ENCODE measurements at regions not wholly inside any gene's neighbourhood (a gene's known extent, or its start where the extent isn't known, plus 50 kb on each side); places are given as distances from the start of the nearest gene placed in this dataset.
"Not testable (repeated sequence)": the region's sequence is repeated elsewhere in the genome, so short reads cannot be mapped to it uniquely, and the experiment has no call there.

DNA sequence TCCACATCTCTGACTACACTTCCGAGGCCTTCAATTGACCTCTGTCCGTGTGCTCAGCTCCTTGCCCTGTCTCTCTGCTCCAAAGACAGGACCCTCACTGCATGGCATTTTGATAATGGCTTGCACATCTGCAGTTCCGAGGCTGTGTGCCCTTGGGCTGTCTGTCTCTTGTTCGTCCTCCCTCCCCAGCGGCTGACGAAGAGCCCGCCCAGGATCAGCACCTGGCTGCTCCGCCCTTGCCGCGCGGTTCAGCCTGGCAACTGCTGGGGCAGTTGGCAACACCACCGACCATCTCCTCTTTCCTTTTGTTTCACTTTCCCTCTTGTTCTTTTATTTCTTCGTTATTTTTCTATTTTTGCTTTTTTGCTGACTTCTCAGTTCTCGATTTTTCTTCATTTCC is 270.4 kb downstream of the TEX29 start:
- no peak overlapping the region for H3K4me3 ChIP-seq

DNA sequence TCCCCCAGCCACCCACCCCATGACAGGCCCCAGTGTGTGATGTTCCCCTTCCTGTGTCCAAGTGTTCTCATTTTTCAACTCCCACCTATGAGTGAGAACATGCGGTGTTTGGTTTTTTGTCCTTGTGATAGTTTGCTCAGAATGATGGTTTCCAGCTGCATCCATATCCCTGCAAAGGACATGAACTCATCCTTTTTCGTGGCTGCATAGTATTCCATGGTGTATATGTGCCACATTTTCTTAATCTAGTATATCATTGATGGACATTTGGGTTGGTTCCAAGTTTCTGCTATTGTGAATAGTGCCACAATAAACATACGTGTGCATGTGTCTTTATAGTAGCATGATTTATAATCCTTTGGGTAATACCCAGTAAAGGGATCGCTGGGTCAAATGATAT is 273.0 kb downstream of the TEX29 start:
- H3K4me1 ChIP-seq (ENCODE audit: low read depth); H3K27ac ChIP-seq; H3K9me3 ChIP-seq (ENCODE audit: low read depth); H3K36me3 ChIP-seq; H3K4me3 ChIP-seq; DNase-seq (ENCODE audit: low read depth in 1 of 2, low spot score in 1 of 2); H3K27me3 ChIP-seq: not testable (repeated sequence)

More for the DNA sequence above, 270.4 kb downstream of the TEX29 start:
- H3K27me3 ChIP-seq: no peaks in the 10 kb centered on the region
- TF ChIP-seq, protein P1, sequence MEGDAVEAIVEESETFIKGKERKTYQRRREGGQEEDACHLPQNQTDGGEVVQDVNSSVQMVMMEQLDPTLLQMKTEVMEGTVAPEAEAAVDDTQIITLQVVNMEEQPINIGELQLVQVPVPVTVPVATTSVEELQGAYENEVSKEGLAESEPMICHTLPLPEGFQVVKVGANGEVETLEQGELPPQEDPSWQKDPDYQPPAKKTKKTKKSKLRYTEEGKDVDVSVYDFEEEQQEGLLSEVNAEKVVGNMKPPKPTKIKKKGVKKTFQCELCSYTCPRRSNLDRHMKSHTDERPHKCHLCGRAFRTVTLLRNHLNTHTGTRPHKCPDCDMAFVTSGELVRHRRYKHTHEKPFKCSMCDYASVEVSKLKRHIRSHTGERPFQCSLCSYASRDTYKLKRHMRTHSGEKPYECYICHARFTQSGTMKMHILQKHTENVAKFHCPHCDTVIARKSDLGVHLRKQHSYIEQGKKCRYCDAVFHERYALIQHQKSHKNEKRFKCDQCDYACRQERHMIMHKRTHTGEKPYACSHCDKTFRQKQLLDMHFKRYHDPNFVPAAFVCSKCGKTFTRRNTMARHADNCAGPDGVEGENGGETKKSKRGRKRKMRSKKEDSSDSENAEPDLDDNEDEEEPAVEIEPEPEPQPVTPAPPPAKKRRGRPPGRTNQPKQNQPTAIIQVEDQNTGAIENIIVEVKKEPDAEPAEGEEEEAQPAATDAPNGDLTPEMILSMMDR (IDR thresholded peaks at IDR 0.05; ENCODE audit: low read depth, low read length): no peak
- H3K27ac ChIP-seq: no peak overlapping the region
- H3K36me3 ChIP-seq: no peaks in the 10 kb centered on the region
- H3K4me1 ChIP-seq (ENCODE audit: low read depth): no peaks in the 10 kb centered on the region
- DNase-seq (ENCODE audit: low read depth in 1 of 2, low spot score in 1 of 2): no peak
- no peaks in the 10 kb centered on the region for H3K9me3 ChIP-seq (ENCODE audit: low read depth)

DNA sequence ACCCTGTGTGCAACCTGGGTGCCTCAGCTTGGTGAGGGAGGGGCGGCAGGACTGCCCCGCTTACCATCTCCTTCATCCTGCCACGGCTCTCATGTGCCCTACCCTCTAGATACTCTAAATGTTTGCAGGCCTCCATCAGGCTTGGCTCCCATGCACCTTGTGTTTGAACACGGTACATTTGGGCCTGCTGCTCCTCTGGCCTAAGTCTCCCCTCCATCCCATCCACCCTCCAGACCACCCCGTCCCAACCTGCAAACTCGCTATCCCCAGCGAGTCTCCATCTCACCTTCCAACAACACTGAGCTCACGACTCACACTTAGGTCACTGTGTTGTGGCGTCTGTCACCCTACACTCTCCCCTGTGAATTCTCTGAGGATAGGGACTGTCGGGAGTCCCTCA is 274.2 kb downstream of the TEX29 start:
- Histone ChIP-seq H3K27me3 (no peaks in the 10 kb centered on the region), H3K36me3 (no peaks in the 10 kb centered on the region), H3K4me1 (ENCODE audit: low read depth) (no peaks in the 10 kb centered on the region), H3K4me3 (no peak overlapping the region), H3K9me3 (ENCODE audit: low read depth) (no peaks in the 10 kb centered on the region), H3K27ac (no peak overlapping the region)
- DNase-seq (ENCODE audit: low read depth in 1 of 2, low spot score in 1 of 2): no peak
- TF ChIP-seq, protein P1 (IDR thresholded peaks at IDR 0.05; ENCODE audit: low read depth, low read length): no peak

DNA sequence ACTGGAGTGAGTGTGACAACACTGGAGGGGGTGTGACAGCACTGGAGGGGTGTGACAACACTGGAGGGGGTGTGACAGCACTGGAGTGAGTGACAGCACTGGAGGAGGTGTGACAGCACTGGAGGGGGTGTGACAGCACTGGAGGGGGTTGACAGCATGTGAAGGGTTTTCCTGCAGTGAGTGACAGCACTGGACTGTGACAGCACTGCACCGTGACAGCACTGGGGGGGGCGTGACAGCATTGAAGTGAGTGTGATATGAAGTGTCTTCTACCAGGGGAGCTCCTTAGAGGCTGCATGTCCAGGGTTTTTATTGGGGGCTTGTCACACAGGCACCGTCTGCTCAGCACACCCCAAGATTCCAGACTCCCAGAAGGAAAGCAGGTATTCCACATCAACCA is 274.8 kb downstream of the TEX29 start:
- H3K9me3 ChIP-seq (ENCODE audit: low read depth): no peaks in the 10 kb centered on the region
- no peak overlapping the region for H3K4me3 ChIP-seq
- DNase-seq (ENCODE audit: low read depth in 1 of 2, low spot score in 1 of 2): no peak
- H3K36me3 ChIP-seq: no peaks in the 10 kb centered on the region
- TF ChIP-seq, protein P1 (IDR thresholded peaks at IDR 0.05; ENCODE audit: low read depth, low read length): no peak
- H3K27ac ChIP-seq: no peak overlapping the region
- no peaks in the 10 kb centered on the region for H3K4me1 ChIP-seq (ENCODE audit: low read depth)
- no peaks in the 10 kb centered on the region for H3K27me3 ChIP-seq

DNA sequence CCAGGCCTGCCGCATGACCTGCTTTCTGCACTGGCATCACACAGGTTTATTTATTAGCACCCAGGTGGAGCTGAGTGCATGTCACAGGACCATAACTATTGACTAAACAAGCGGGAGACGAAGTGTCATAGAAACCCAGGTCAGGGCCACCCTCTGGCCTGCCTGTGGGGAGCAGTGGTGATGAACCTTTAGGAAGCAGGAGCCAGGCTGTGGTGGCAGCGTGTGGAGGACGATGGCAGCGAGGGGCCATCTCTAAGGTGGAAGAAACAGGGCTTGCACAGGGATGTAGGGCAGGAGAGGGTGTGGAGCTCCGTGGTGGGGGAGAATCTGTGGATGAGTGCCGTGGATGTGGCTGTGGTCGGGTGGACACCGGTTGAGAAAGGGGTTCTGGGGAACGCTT is 275.3 kb downstream of the TEX29 start:
- H3K27ac ChIP-seq: no peak overlapping the region
- H3K4me1 ChIP-seq (ENCODE audit: low read depth): no peaks in the 10 kb centered on the region
- no peaks in the 10 kb centered on the region for H3K9me3 ChIP-seq (ENCODE audit: low read depth)
- H3K4me3 ChIP-seq: no peak overlapping the region
- H3K27me3 ChIP-seq: no peaks in the 10 kb centered on the region
- DNase-seq (ENCODE audit: low read depth in 1 of 2, low spot score in 1 of 2): no peak
- TF ChIP-seq, protein P1 (IDR thresholded peaks at IDR 0.05; ENCODE audit: low read depth, low read length): no peak
- H3K36me3 ChIP-seq: no peaks in the 10 kb centered on the region

DNA sequence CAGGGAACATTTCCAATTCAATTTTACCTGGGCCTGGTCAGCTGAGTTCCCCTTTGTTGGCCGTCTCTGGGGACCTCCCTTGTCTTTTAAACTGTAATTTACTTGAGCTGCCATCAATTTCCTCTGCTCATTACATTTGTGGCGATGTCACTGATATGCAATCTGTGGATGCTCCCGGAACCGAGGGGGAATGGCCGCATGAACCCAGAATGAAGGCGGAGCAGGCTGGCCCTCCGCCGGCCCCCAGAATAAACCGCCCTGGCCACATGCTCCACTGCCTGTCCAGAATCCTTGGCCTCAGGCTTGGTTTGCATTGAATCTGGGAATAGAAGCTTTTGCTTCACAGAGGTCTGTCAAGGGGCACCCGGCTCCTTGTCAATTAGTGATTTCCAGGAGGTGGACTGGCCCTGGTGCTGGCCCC is 276.8 kb downstream of the TEX29 start:
- H3K27ac ChIP-seq: no peak overlapping the region

More for the DNA sequence above, 276.8 kb downstream of the TEX29 start:
- Histone ChIP-seq H3K36me3 (no peaks in the 10 kb centered on the region), H3K27me3 (peaks cover 4% of the 10 kb centered on the region), H3K4me1 (ENCODE audit: low read depth) (no peaks in the 10 kb centered on the region), H3K9me3 (ENCODE audit: low read depth) (no peaks in the 10 kb centered on the region), H3K4me3 (no peak overlapping the region)
- TF ChIP-seq, protein P1 (IDR thresholded peaks at IDR 0.05; ENCODE audit: low read depth, low read length): no peak
- no peak for DNase-seq (ENCODE audit: low read depth in 1 of 2, low spot score in 1 of 2)

Measured in cardiac muscle cell (in vitro differentiated cells and primary cell).